Endothelial cell of umbilical vein (primary cell): ENCODE measurements at regions not wholly inside any gene's neighbourhood (a gene's known extent, or its start where the extent isn't known, plus 50 kb on each side); places are given as distances from the start of the nearest gene placed in this dataset.

Source experiments
- BruUV-seq: library from RNA; stranded (reverse); fragments of 400-500 nt; replicated peaks from 2 replicates; lab custom pipeline; 2021; lab: Mats Ljungman, UMichigan
- CTCF ChIA-PET: fragments of 300-600, 350-600 bp; sonication (Branson Sonifier 250); formaldehyde crosslinking; loops from one replicate; lab custom pipeline; 2021; ENCODE audit warnings: antibody characterized with exemption, inconsistent platforms; lab: Charles Lee
- POLR2A ChIA-PET: fragments of 300-600, 350-600 bp; sonication (Branson Sonifier 250); formaldehyde crosslinking; loops from one replicate; lab custom pipeline; 2021; ENCODE audit warnings: antibody characterized with exemption, inconsistent platforms; lab: Charles Lee
- DNase-seq: peaks from one replicate; pipeline ENCODE4 v3.0.0-alpha.2; 2011; ENCODE audit warnings: low read depth, low spot score
- FAIRE-seq: peaks from 2 replicates; lab custom pipeline; 2011; peaks lifted over from hg19 to GRCh38; lab: Jason Lieb, UNC
- H2AFZ ChIP-seq: 2 replicates; pipeline ENCODE4 v1.6.0; 2012; ENCODE audit warnings: low read depth, low read length, control low read depth, inconsistent platforms
- H3K27ac ChIP-seq: 2 replicates; pipeline ENCODE4 v1.5.1; 2011; ENCODE audit warnings: low read depth, mild to moderate bottlenecking, control low read depth, low read length, moderate library complexity; ENCODE audit not compliant: insufficient read depth
- H3K27me3 ChIP-seq, 2 experiments: 2 replicates each; pipeline versions ENCODE4 v1.6.0 to v1.6.1; 2011; ENCODE audit warnings: low read length in 2 of 2, mixed read lengths in 1 of 2; ENCODE audit not compliant: control insufficient read depth in 2 of 2, insufficient read depth in 2 of 2
- H3K36me3 ChIP-seq, 2 experiments: 2 replicates in 1 of 2; 3 replicates in 1 of 2; pipeline ENCODE4 v1.5.1; 2011; ENCODE audit warnings: low read length in 2 of 2, mild to moderate bottlenecking in 1 of 2, moderate library complexity in 1 of 2; ENCODE audit not compliant: control insufficient read depth in 2 of 2, insufficient read depth in 2 of 2; ENCODE audit errors: extremely low read depth in 1 of 2
- H3K4me1 ChIP-seq: 3 replicates; pipeline ENCODE4 v1.5.1; 2011; ENCODE audit warnings: mild to moderate bottlenecking, low read length; ENCODE audit not compliant: control insufficient read depth, insufficient read depth; ENCODE audit errors: extremely low read depth
- H3K4me2 ChIP-seq: 2 replicates; pipeline ENCODE4 v1.6.1; 2011; ENCODE audit warnings: low read length, control low read depth, mixed read lengths; ENCODE audit not compliant: insufficient read depth
- H3K4me3 ChIP-seq, 3 experiments: fragments of 200-600 bp in 1 of 3; sonication (generic), shearing (Covaris generic) in 1 of 3; replicated peaks in 1 of 3; 2 replicates each; pipeline ENCODE4 v1.5.1; 2011 to 2016; ENCODE audit warnings: control low read depth in 3 of 3, low read length in 3 of 3, mild to moderate bottlenecking in 2 of 3, inconsistent platforms in 1 of 3, low read depth in 1 of 3, moderate library complexity in 1 of 3; ENCODE audit not compliant: insufficient read depth in 1 of 3
- H3K79me2 ChIP-seq: 2 replicates; pipeline ENCODE4 v1.6.0; 2012; ENCODE audit warnings: low read length, inconsistent platforms; ENCODE audit not compliant: control insufficient read depth, insufficient read depth
- H3K9ac ChIP-seq: replicated peaks from 2 replicates; pipeline ENCODE3; 2011; ENCODE audit warnings: low read length, control low read depth; ENCODE audit not compliant: insufficient read depth; ENCODE audit errors: extremely low read depth
- H3K9me1 ChIP-seq: replicated peaks from 3 replicates; pipeline ENCODE4 v1.6.0; 2011; ENCODE audit warnings: mild to moderate bottlenecking, low read length; ENCODE audit not compliant: control insufficient read depth, insufficient read depth; ENCODE audit errors: extremely low read depth
- H3K9me3 ChIP-seq: replicated peaks from 2 replicates; pipeline ENCODE4 v1.5.1; 2012; ENCODE audit warnings: low read length, inconsistent platforms; ENCODE audit not compliant: control insufficient read depth, insufficient read depth
- H4K20me1 ChIP-seq: replicated peaks from 2 replicates; pipeline ENCODE3; 2011; ENCODE audit warnings: mild to moderate bottlenecking, low read length; ENCODE audit not compliant: control insufficient read depth, insufficient read depth; ENCODE audit errors: extremely low read depth
- CTCF ChIP-seq, 2 donors: IDR thresholded peaks; 1 replicate in 1 of 2; 2 replicates in 1 of 2; pipeline ENCODE4 v1.5.1; 2011; ENCODE audit warnings: low read length in 2 of 2, mild to moderate bottlenecking in 2 of 2, moderate library complexity in 2 of 2, control low read depth in 1 of 2, inconsistent platforms in 1 of 2, low read depth in 1 of 2; ENCODE audit not compliant: insufficient read depth in 1 of 2; ENCODE audit errors: extremely low read depth in 1 of 2
- EZH2 ChIP-seq: IDR thresholded peaks from 2 replicates; pipeline ENCODE4 v1.6.1; 2012; ENCODE audit warnings: borderline replicate concordance, low read depth, mild to moderate bottlenecking, moderate library complexity, low read length, inconsistent platforms; ENCODE audit not compliant: severe bottlenecking
- FOS ChIP-seq: IDR thresholded peaks from 2 replicates; pipeline ENCODE4 v1.6.1; 2011; ENCODE audit warnings: mild to moderate bottlenecking, low read length, moderate library complexity, borderline replicate concordance; ENCODE audit not compliant: insufficient read depth
- GATA2 ChIP-seq: IDR thresholded peaks from 2 replicates; pipeline ENCODE4 v1.7.0; 2011; ENCODE audit warnings: low read depth, mild to moderate bottlenecking, moderate library complexity, mixed read lengths, low read length; ENCODE audit not compliant: insufficient read length, insufficient read depth
- JUN ChIP-seq: IDR thresholded peaks from 2 replicates; pipeline ENCODE4 v1.6.1; 2011; ENCODE audit warnings: borderline replicate concordance, low read depth; ENCODE audit not compliant: insufficient read length, insufficient read depth
- MAX ChIP-seq: IDR thresholded peaks from 2 replicates; pipeline ENCODE4 v1.6.1; 2011; ENCODE audit not compliant: insufficient read depth, insufficient read length
- MYC ChIP-seq: IDR thresholded peaks from one replicate; pipeline ENCODE4 v1.6.1; 2011; ENCODE audit warnings: mild to moderate bottlenecking, low read depth, low read length
- POLR2A ChIP-seq: IDR thresholded peaks from 2 replicates; pipeline ENCODE4 v1.6.1; 2012; ENCODE audit warnings: low read depth, mild to moderate bottlenecking, control low read depth, low read length
- POLR2AphosphoS5 ChIP-seq: IDR thresholded peaks from 2 replicates; pipeline ENCODE4 v1.6.1; 2012; ENCODE audit warnings: low read depth, mild to moderate bottlenecking, control low read depth, low read length, moderate library complexity; ENCODE audit not compliant: insufficient read depth
- dilution Hi-C: fragments of 300-500 bp; cut with MboI; formaldehyde crosslinking; loops from one replicate; pipeline ENCODE4 v1.15.0; 2019; ENCODE audit warnings: low sequenced_read_pairs; ENCODE audit not compliant: extremely low pct_ligation_motif_present
- intact Hi-C: fragments of 100-400 bp; cut with micrococcal nuclease; formaldehyde crosslinking; loops from one replicate; pipeline ENCODE4 v1.10.0; 2022

- no peaks in the 10 kb centered on the region for H3K9me1 ChIP-seq
- H3K36me3 ChIP-seq: no peaks in the 10 kb centered on the region
- DNase-seq (no peak), FAIRE-seq (no peak)
- BruUV-seq: no TSS peak
- H3K4me3 ChIP-seq: no peak overlapping the region
- no peak overlapping the region for H3K9ac ChIP-seq
- CTCF ChIA-PET: interaction anchor here (0.7 to 1.4 kb wide), 2 partner anchors 9 to 11 kb away, joined by 3 to 5 read pairs; no protein-coding TSS in a partner anchor
- H3K9me3 ChIP-seq: no peaks in the 10 kb centered on the region
- H3K4me2 ChIP-seq: no peak overlapping the region
- POLR2A ChIA-PET: no interaction called here
- no peaks in the 10 kb centered on the region for H4K20me1 ChIP-seq
- H2AFZ ChIP-seq: no peak overlapping the region
- dilution Hi-C loops (no loop called here), intact Hi-C loops (no loop called here)
- no peaks in the 10 kb centered on the region for H3K4me1 ChIP-seq
- H3K27ac ChIP-seq: no peak overlapping the region
- no peak for TF ChIP-seq JUN
- no peak for TF ChIP-seq FOS
- TF ChIP-seq POLR2AphosphoS5: no peak
- TF ChIP-seq POLR2A: no peak
- TF ChIP-seq CTCF (IDR thresholded peaks at IDR 0.05; ENCODE audit: extremely low read depth in 1 of 2, insufficient read depth in 1 of 2, low read depth in 1 of 2, low read length in 2 of 2): no peak
- no peak for TF ChIP-seq GATA2
- H3K79me2 ChIP-seq: no peaks in the 10 kb centered on the region
- no peaks in the 10 kb centered on the region for H3K27me3 ChIP-seq
Measured at GRCh38 chr3:105094588-105094987, 272.1 kb upstream of the ALCAM start.

GRCh38 chr3:105096071-105096470, 270.6 kb upstream of the ALCAM start:
- no peaks in the 10 kb centered on the region for H3K9me3 ChIP-seq
- TF ChIP-seq POLR2A (no peak), EZH2 (no peak), GATA2 (no peak), MYC (no peak), MAX (no peak), JUN (no peak), FOS (no peak), POLR2AphosphoS5 (no peak), CTCF (IDR thresholded peaks at IDR 0.05; ENCODE audit: extremely low read depth in 1 of 2, insufficient read depth in 1 of 2, low read depth in 1 of 2, low read length in 2 of 2) (no peak)
- DNase-seq: no peak
- intact Hi-C loops (no loop called here), dilution Hi-C loops (no loop called here)
- no peaks in the 10 kb centered on the region for H4K20me1 ChIP-seq
- FAIRE-seq: no peak
- H3K4me2 ChIP-seq: no peak overlapping the region
- no peak overlapping the region for H2AFZ ChIP-seq
- H3K27ac ChIP-seq: no peak overlapping the region
- BruUV-seq: no TSS peak
- no peaks in the 10 kb centered on the region for H3K36me3 ChIP-seq
- H3K9me1 ChIP-seq: no peaks in the 10 kb centered on the region
- ChIA-PET POLR2A (no interaction called here), CTCF (no interaction called here)
- H3K4me3 ChIP-seq: no peak overlapping the region
- no peaks in the 10 kb centered on the region for H3K27me3 ChIP-seq
- H3K9ac ChIP-seq: no peak overlapping the region
- H3K79me2 ChIP-seq: no peaks in the 10 kb centered on the region
- no peaks in the 10 kb centered on the region for H3K4me1 ChIP-seq
